CD8-positive, alpha-beta memory T cell (primary cell): ENCODE measurements at regions not wholly inside any gene's neighbourhood (a gene's known extent, or its start where the extent isn't known, plus 50 kb on each side); places are given as distances from the start of the nearest gene placed in this dataset.

Experiments used
- CTCF ChIA-PET: fragments of 350-600 bp; sonication (Branson Sonifier 250); formaldehyde crosslinking; loops from one replicate; lab custom pipeline; 2021; ENCODE audit warnings: antibody characterized with exemption; lab: Charles Lee
- POLR2A ChIA-PET: fragments of 350-600 bp; sonication (Branson Sonifier 250); formaldehyde crosslinking; loops from one replicate; lab custom pipeline; 2021; ENCODE audit warnings: antibody characterized with exemption; lab: Charles Lee
- DNase-seq, 5 donors: peaks; one replicate each; pipeline versions ENCODE4 v3.0.0 to v3.0.0-alpha.2; 2020 to 2022; ENCODE audit warnings: mixed read lengths in 1 of 5
- H3K27ac ChIP-seq: one replicate; pipeline ENCODE4 v1.7.0; 2013; ENCODE audit warnings: low read depth, mild to moderate bottlenecking, low read length, moderate library complexity
- H3K27me3 ChIP-seq: 2 replicates; pipeline ENCODE4 v1.7.0; 2013; ENCODE audit warnings: low read length, mild to moderate bottlenecking; ENCODE audit not compliant: insufficient read depth, poor library complexity, severe bottlenecking
- H3K36me3 ChIP-seq: 2 replicates; pipeline ENCODE4 v1.7.0; 2013; ENCODE audit warnings: mild to moderate bottlenecking, low read length, moderate library complexity; ENCODE audit not compliant: insufficient read depth
- H3K4me1 ChIP-seq: 2 replicates; pipeline ENCODE4 v1.7.0; 2013; ENCODE audit warnings: mild to moderate bottlenecking, low read length, moderate library complexity; ENCODE audit not compliant: insufficient read depth
- H3K4me3 ChIP-seq: 2 replicates; pipeline ENCODE4 v1.7.0; 2013; ENCODE audit warnings: mild to moderate bottlenecking, low read length
- H3K9me3 ChIP-seq: 2 replicates; pipeline ENCODE4 v1.7.0; 2013; ENCODE audit warnings: mild to moderate bottlenecking, low read length
- H3K27ac Mint-ChIP-seq, 8 donors: one replicate each; pipeline ENCODE4 v1.8.0; 2020 to 2021; ENCODE audit warnings: mixed read lengths in 8 of 8, mild to moderate bottlenecking in 6 of 8, inconsistent platforms in 3 of 8, moderate library complexity in 3 of 8
- H3K27me3 Mint-ChIP-seq, 2 donors: one replicate each; pipeline ENCODE4 v1.8.0; 2020 to 2021; ENCODE audit warnings: mixed read lengths in 2 of 2, mild to moderate bottlenecking in 1 of 2, moderate library complexity in 1 of 2
- H3K36me3 Mint-ChIP-seq, 3 donors: one replicate each; pipeline ENCODE4 v1.8.0; 2020 to 2021; ENCODE audit warnings: mixed read lengths in 3 of 3, inconsistent platforms in 1 of 3, mild to moderate bottlenecking in 1 of 3
- H3K4me1 Mint-ChIP-seq, 3 donors: one replicate each; pipeline ENCODE4 v1.8.0; 2020 to 2021; ENCODE audit warnings: mixed read lengths in 3 of 3, inconsistent platforms in 1 of 3, mild to moderate bottlenecking in 1 of 3
- H3K4me3 Mint-ChIP-seq, 7 donors: one replicate each; pipeline ENCODE4 v1.8.0; 2020 to 2021; ENCODE audit warnings: mixed read lengths in 7 of 7, mild to moderate bottlenecking in 6 of 7, moderate library complexity in 4 of 7, inconsistent platforms in 2 of 7
- H3K9me3 Mint-ChIP-seq, 5 donors: one replicate each; pipeline ENCODE4 v1.8.0; 2020 to 2022; ENCODE audit warnings: mixed read lengths in 5 of 5, mild to moderate bottlenecking in 3 of 5, moderate library complexity in 2 of 5, inconsistent platforms in 1 of 5

DNA sequence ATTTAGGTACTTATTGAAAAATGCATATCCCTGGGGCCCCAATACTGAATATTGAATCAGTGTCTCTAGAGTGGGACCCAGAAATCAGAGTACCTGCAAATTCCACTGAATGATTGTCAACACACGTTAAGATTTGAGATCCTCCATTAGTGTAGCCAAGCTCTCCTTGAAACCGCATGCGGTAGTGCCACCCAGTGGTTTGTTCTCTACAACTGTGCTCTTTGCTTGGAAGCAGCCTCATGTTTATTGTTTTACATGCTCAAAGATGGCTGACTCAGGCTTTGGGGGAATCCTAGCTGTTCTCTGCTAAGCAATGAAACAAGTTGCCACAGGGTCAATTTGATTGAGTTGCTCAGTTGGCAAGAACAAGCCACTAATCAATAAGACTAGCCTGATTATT is 340.2 kb upstream of the CELF2 start:
- CTCF ChIA-PET = no interaction called here
- Mint-ChIP-seq H3K36me3 (no peaks in the 10 kb centered on the region), H3K27me3 (peaks cover 4 to 9% of the 10 kb centered on the region in 2 donors), H3K4me1 (no peaks in the 10 kb centered on the region), H3K4me3 (no peak overlapping the region), H3K9me3 (peaks cover 0 to 4% (median 0%) of the 10 kb centered on the region in 5 donors), H3K27ac (no peak overlapping the region)
- H3K27ac ChIP-seq = no peak overlapping the region
- DNase-seq = no peak
- no peaks in the 10 kb centered on the region for H3K27me3 ChIP-seq
- H3K9me3 ChIP-seq = no peaks in the 10 kb centered on the region
- POLR2A ChIA-PET = no interaction called here
- no peaks in the 10 kb centered on the region for H3K4me1 ChIP-seq
- no peaks in the 10 kb centered on the region for H3K36me3 ChIP-seq
- H3K4me3 ChIP-seq = no peak overlapping the region

GRCh38 chr10:10680496-10680895 is 337.2 kb upstream of the CELF2 start:
- no peaks in the 10 kb centered on the region for H3K36me3 Mint-ChIP-seq
- no peaks in the 10 kb centered on the region for H3K27me3 ChIP-seq
- H3K4me3 Mint-ChIP-seq = no peak overlapping the region
- peaks cover 9 to 11% of the 10 kb centered on the region in 2 donors for H3K27me3 Mint-ChIP-seq
- H3K27ac Mint-ChIP-seq = no peak overlapping the region
- H3K36me3 ChIP-seq = no peaks in the 10 kb centered on the region
- H3K4me3 ChIP-seq = no peak overlapping the region
- ChIA-PET POLR2A (no interaction called here), CTCF (no interaction called here)
- H3K4me1 ChIP-seq = no peaks in the 10 kb centered on the region
- H3K9me3 ChIP-seq = no peaks in the 10 kb centered on the region
- peaks cover 0 to under 1% (median 0%) of the 10 kb centered on the region in 5 donors for H3K9me3 Mint-ChIP-seq
- H3K4me1 Mint-ChIP-seq = no peaks in the 10 kb centered on the region
- H3K27ac ChIP-seq = no peak overlapping the region
- no peak for DNase-seq

- DNase-seq = no peak
- Histone ChIP-seq H3K27me3 (no peaks in the 10 kb centered on the region), H3K27ac (no peak overlapping the region), H3K4me1 (no peaks in the 10 kb centered on the region), H3K4me3 (no peak overlapping the region), H3K36me3 (no peaks in the 10 kb centered on the region), H3K9me3 (no peaks in the 10 kb centered on the region)
- H3K4me3 Mint-ChIP-seq = no peak overlapping the region
- no peak overlapping the region for H3K27ac Mint-ChIP-seq
- H3K36me3 Mint-ChIP-seq = no peaks in the 10 kb centered on the region
- POLR2A ChIA-PET = no interaction called here
- CTCF ChIA-PET = interaction anchor here (1.2 kb wide), 1 partner anchor 9 kb away, joined by 3 read pairs; no protein-coding TSS in a partner anchor
- H3K4me1 Mint-ChIP-seq = no peaks in the 10 kb centered on the region
- H3K27me3 Mint-ChIP-seq = peaks cover 7 to 29% of the 10 kb centered on the region in 2 donors
- peaks cover 0 to 2% (median 0%) of the 10 kb centered on the region in 5 donors for H3K9me3 Mint-ChIP-seq
Measured at GRCh38 chr10:10684972-10685371, 332.7 kb upstream of the CELF2 start.

DNA sequence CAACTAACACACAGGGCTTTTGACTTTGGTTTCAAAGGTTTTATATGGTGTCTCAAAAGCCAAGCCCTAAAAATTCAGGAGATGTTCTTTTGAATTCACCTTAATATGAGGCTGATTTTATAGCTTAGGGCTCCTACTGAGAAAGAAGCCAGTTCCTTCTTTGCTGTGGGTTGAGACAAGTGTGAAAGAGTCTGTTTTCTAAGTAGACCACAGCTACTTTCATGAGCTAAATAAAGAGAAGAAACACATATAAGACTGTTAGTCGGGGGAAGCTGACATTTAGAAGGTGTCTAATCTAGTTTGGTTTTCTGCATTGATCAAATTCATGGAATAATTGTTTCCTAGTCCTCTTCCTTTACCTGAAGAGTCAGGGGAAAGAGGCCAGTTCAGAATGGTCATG is 332.1 kb upstream of the CELF2 start:
- ChIA-PET CTCF (interaction anchor here (1.2 kb wide), 1 partner anchor 9 kb away, joined by 3 read pairs; no protein-coding TSS in a partner anchor), POLR2A (no interaction called here)
- Mint-ChIP-seq H3K4me3 (no peak overlapping the region), H3K9me3 (peaks cover 0 to 2% (median 0%) of the 10 kb centered on the region in 5 donors), H3K36me3 (no peaks in the 10 kb centered on the region), H3K27ac (no peak overlapping the region), H3K27me3 (peaks cover 4 to 29% of the 10 kb centered on the region in 2 donors), H3K4me1 (no peaks in the 10 kb centered on the region)
- DNase-seq = no peak
- H3K27ac ChIP-seq = no peak overlapping the region
- H3K4me3 ChIP-seq = no peak overlapping the region
- no peaks in the 10 kb centered on the region for H3K36me3 ChIP-seq
- H3K27me3 ChIP-seq = no peaks in the 10 kb centered on the region
- no peaks in the 10 kb centered on the region for H3K4me1 ChIP-seq
- H3K9me3 ChIP-seq = no peaks in the 10 kb centered on the region

DNA sequence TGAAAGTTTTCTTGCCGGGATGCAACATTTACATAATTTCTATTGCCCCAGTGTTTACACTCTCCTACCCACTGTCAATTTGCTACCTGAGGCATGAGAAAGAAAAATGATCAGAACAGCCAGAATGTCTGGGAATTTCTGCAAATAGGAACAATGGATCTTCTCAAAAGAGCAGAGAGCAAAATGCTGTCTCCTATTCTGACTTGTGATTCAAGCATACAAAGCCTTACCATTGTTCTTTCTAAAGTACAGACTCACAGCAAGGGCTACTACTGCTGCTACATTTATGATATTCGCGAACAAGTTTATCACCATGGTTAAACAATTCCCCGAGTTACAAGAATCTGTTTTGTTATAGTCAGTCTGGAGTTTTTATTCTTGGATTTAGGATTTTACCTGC is 329.9 kb upstream of the CELF2 start:
- Histone ChIP-seq H3K27ac (no peak overlapping the region), H3K36me3 (no peaks in the 10 kb centered on the region), H3K27me3 (no peaks in the 10 kb centered on the region), H3K9me3 (no peaks in the 10 kb centered on the region), H3K4me3 (no peak overlapping the region), H3K4me1 (no peaks in the 10 kb centered on the region)
- Mint-ChIP-seq H3K27me3 (peaks cover 3 to 29% of the 10 kb centered on the region in 2 donors), H3K36me3 (no peaks in the 10 kb centered on the region), H3K4me3 (no peak overlapping the region), H3K4me1 (no peaks in the 10 kb centered on the region), H3K9me3 (peaks cover 0 to 2% (median 2%) of the 10 kb centered on the region in 5 donors), H3K27ac (no peak overlapping the region)
- no peak for DNase-seq
- POLR2A ChIA-PET = no interaction called here
- CTCF ChIA-PET = no interaction called here

DNA sequence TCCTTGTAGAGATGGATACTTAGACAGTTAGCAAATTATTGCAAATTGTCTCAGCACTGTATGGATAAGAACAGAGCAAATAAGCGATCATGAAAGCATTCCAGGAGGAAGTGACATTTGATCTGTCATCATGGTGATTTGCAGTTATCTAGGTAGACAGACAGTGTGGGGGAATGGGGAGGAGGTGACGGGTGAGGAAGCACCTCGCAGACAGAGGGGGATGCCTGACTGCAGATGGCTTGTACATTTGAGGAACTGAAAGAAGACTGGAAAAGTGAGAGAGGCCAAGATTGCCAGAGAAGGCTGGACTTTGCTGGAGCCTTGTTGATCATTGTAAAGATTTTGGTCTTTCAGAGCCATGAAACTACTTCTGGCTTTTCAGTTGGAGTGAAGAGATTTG is 318.2 kb upstream of the CELF2 start:
- no peaks in the 10 kb centered on the region for H3K36me3 Mint-ChIP-seq
- Histone ChIP-seq H3K27me3 (no peaks in the 10 kb centered on the region), H3K9me3 (no peaks in the 10 kb centered on the region), H3K4me1 (no peaks in the 10 kb centered on the region), H3K27ac (no peak overlapping the region), H3K4me3 (no peak overlapping the region), H3K36me3 (no peaks in the 10 kb centered on the region)
- H3K9me3 Mint-ChIP-seq = peaks cover 0 to 5% (median 0%) of the 10 kb centered on the region in 5 donors
- ChIA-PET CTCF (no interaction called here), POLR2A (no interaction called here)
- no peak overlapping the region for H3K4me3 Mint-ChIP-seq
- no peak overlapping the region for H3K27ac Mint-ChIP-seq
- H3K27me3 Mint-ChIP-seq = peaks cover 4 to 10% of the 10 kb centered on the region in 2 donors
- no peak for DNase-seq
- H3K4me1 Mint-ChIP-seq = no peaks in the 10 kb centered on the region

DNA sequence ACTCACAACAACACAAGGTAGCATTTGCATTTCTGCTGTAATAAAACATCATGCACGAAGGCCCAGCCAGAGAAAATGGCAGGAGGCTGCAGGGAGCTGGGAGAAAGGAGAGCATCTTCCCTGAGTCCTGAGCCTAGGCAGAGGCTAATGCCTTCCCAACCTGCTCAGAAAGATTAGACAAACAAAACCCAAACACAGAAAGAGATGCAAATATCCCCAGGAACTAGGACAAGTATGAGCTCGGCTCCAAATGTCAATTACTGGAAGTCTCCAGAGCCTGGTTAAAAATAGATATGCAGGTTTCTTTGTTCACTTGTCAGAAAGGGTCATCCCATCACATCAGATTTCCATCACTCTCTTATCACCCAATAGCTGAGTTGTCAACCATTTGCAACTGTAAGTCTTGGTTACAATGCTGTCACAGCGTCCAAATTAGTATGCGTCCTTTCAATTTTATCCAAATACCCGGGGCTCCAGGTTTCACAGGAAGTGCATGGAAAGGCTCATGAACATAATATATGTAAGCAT is 316.5 kb upstream of the CELF2 start:
- ChIA-PET POLR2A (no interaction called here), CTCF (no interaction called here)
- Histone ChIP-seq H3K9me3 (no peaks in the 10 kb centered on the region), H3K4me1 (no peaks in the 10 kb centered on the region), H3K27ac (no peak overlapping the region), H3K27me3 (no peaks in the 10 kb centered on the region), H3K4me3 (no peak overlapping the region), H3K36me3 (no peaks in the 10 kb centered on the region)
- no peak for DNase-seq
- Mint-ChIP-seq H3K27ac (no peak overlapping the region), H3K9me3 (peaks cover 0 to 5% (median 0%) of the 10 kb centered on the region in 5 donors), H3K27me3 (peaks cover 4 to 10% of the 10 kb centered on the region in 2 donors), H3K4me3 (no peak overlapping the region), H3K36me3 (no peaks in the 10 kb centered on the region), H3K4me1 (no peaks in the 10 kb centered on the region)

GRCh38 chr10:10702211-10702610 is 315.5 kb upstream of the CELF2 start:
- Mint-ChIP-seq H3K27me3 (peaks cover under 1 to 6% of the 10 kb centered on the region in 2 donors), H3K4me3 (no peak overlapping the region), H3K27ac (no peak overlapping the region), H3K36me3 (no peaks in the 10 kb centered on the region), H3K4me1 (no peaks in the 10 kb centered on the region), H3K9me3 (peaks cover 0 to 2% (median 0%) of the 10 kb centered on the region in 5 donors)
- Histone ChIP-seq H3K9me3 (no peaks in the 10 kb centered on the region), H3K27me3 (no peaks in the 10 kb centered on the region), H3K4me3 (no peak overlapping the region), H3K4me1 (no peaks in the 10 kb centered on the region), H3K36me3 (no peaks in the 10 kb centered on the region), H3K27ac (no peak overlapping the region)
- DNase-seq = no peak
- POLR2A ChIA-PET = no interaction called here
- CTCF ChIA-PET = no interaction called here
